WTC11 (cell line): ENCODE measurements at regions not wholly inside any gene's neighbourhood (a gene's known extent, or its start where the extent isn't known, plus 50 kb on each side); places are given as distances from the start of the nearest gene placed in this dataset.

ENCODE experiments used
- MXD4 ChIP-seq: fragments of 250-450 bp; sonication (Bioruptor Pico); IDR thresholded peaks from 2 replicates; pipeline ENCODE4 v1.8.0; 2021; ENCODE audit warnings: mild to moderate bottlenecking, moderate library complexity, borderline replicate concordance
- SMAD3 ChIP-seq: sonication (generic); formaldehyde crosslinking; IDR thresholded peaks from 2 replicates; pipeline ENCODE4 v1.8.0; 2022; ENCODE audit warnings: missing genetic modification reagents, mild to moderate bottlenecking, borderline replicate concordance
- TEAD1 ChIP-seq: sonication (generic); formaldehyde crosslinking; IDR thresholded peaks from 2 replicates; pipeline ENCODE4 v1.8.0; 2022; ENCODE audit warnings: mild to moderate bottlenecking, missing genetic modification reagents
- TEAD4 ChIP-seq: sonication (generic); formaldehyde crosslinking; IDR thresholded peaks from 2 replicates; pipeline ENCODE4 v1.8.0; 2022; ENCODE audit warnings: mild to moderate bottlenecking, missing genetic modification reagents
- TF ChIP-seq, protein P1 (sequence below): sonication (generic); formaldehyde crosslinking; IDR thresholded peaks from 2 replicates; pipeline ENCODE4 v1.8.1; 2023; ENCODE audit warnings: mild to moderate bottlenecking, missing genetic modification reagents
- TF ChIP-seq, protein P2 (sequence below): fragments of 200-600 bp; IDR thresholded peaks from 2 replicates; pipeline ENCODE4 v1.8.0; 2022; ENCODE audit warnings: antibody characterized with exemption
- TF ChIP-seq, protein P3 (sequence below): sonication (generic); formaldehyde crosslinking; IDR thresholded peaks from 2 replicates; pipeline ENCODE4 v1.8.1; 2022; ENCODE audit warnings: low read depth, mild to moderate bottlenecking, moderate library complexity, missing genetic modification reagents, borderline replicate concordance
- TF ChIP-seq, protein P4 (sequence below): sonication (generic); formaldehyde crosslinking; IDR thresholded peaks from 2 replicates; pipeline ENCODE4 v1.8.1; 2023; ENCODE audit warnings: mild to moderate bottlenecking, missing genetic modification reagents, moderate library complexity
- TF ChIP-seq, protein P5 (sequence below): sonication (generic); formaldehyde crosslinking; IDR thresholded peaks from 2 replicates; pipeline ENCODE4 v1.8.0; 2022; ENCODE audit warnings: mild to moderate bottlenecking, missing genetic modification reagents
- TF ChIP-seq, protein P6 (sequence below): sonication (generic); formaldehyde crosslinking; IDR thresholded peaks from 2 replicates; pipeline ENCODE4 v1.8.0; 2022; ENCODE audit warnings: mild to moderate bottlenecking, missing genetic modification reagents
- TF ChIP-seq, protein P7 (sequence below): sonication (generic); formaldehyde crosslinking; IDR thresholded peaks from 2 replicates; pipeline ENCODE4 v1.8.1; 2023; ENCODE audit warnings: mild to moderate bottlenecking, missing genetic modification reagents, borderline replicate concordance

DNA sequence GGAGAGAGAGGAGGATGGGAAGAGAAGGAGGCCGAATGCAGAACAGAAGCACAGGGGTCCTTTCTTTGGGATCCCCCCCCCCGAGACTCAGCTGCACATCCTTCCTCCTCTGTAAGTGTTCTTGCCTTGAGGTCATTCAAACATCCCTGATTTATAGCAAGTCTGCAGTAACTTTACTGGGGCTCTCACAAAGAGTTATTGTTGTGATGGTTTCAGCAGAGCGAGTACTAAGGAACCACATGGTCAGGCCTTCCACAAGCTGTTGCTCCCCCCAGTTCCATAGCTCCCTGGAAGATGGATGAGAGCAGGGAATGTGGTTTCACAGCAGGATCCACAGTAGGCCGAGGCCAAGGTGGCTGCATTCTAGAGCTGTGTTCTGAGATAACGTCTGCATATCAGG, 351.4 kb upstream of the CDH4 start:
- TF ChIP-seq, protein P1, sequence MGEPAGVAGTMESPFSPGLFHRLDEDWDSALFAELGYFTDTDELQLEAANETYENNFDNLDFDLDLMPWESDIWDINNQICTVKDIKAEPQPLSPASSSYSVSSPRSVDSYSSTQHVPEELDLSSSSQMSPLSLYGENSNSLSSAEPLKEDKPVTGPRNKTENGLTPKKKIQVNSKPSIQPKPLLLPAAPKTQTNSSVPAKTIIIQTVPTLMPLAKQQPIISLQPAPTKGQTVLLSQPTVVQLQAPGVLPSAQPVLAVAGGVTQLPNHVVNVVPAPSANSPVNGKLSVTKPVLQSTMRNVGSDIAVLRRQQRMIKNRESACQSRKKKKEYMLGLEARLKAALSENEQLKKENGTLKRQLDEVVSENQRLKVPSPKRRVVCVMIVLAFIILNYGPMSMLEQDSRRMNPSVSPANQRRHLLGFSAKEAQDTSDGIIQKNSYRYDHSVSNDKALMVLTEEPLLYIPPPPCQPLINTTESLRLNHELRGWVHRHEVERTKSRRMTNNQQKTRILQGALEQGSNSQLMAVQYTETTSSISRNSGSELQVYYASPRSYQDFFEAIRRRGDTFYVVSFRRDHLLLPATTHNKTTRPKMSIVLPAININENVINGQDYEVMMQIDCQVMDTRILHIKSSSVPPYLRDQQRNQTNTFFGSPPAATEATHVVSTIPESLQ (CRISPR knock-in tag), result no peak
- no peak for TF ChIP-seq MXD4 (CRISPR knock-in tag)
- TF ChIP-seq, protein P2, sequence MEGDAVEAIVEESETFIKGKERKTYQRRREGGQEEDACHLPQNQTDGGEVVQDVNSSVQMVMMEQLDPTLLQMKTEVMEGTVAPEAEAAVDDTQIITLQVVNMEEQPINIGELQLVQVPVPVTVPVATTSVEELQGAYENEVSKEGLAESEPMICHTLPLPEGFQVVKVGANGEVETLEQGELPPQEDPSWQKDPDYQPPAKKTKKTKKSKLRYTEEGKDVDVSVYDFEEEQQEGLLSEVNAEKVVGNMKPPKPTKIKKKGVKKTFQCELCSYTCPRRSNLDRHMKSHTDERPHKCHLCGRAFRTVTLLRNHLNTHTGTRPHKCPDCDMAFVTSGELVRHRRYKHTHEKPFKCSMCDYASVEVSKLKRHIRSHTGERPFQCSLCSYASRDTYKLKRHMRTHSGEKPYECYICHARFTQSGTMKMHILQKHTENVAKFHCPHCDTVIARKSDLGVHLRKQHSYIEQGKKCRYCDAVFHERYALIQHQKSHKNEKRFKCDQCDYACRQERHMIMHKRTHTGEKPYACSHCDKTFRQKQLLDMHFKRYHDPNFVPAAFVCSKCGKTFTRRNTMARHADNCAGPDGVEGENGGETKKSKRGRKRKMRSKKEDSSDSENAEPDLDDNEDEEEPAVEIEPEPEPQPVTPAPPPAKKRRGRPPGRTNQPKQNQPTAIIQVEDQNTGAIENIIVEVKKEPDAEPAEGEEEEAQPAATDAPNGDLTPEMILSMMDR, result no peak
- TF ChIP-seq, protein P3, sequence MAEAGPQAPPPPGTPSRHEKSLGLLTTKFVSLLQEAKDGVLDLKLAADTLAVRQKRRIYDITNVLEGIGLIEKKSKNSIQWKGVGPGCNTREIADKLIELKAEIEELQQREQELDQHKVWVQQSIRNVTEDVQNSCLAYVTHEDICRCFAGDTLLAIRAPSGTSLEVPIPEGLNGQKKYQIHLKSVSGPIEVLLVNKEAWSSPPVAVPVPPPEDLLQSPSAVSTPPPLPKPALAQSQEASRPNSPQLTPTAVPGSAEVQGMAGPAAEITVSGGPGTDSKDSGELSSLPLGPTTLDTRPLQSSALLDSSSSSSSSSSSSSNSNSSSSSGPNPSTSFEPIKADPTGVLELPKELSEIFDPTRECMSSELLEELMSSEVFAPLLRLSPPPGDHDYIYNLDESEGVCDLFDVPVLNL (CRISPR knock-in tag), result no peak
- TF ChIP-seq, protein P4, sequence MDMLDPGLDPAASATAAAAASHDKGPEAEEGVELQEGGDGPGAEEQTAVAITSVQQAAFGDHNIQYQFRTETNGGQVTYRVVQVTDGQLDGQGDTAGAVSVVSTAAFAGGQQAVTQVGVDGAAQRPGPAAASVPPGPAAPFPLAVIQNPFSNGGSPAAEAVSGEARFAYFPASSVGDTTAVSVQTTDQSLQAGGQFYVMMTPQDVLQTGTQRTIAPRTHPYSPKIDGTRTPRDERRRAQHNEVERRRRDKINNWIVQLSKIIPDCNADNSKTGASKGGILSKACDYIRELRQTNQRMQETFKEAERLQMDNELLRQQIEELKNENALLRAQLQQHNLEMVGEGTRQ, result no peak
- no peak for TF ChIP-seq SMAD3 (CRISPR knock-in tag)
- TF ChIP-seq TEAD1 (CRISPR knock-in tag), result no peak
- TF ChIP-seq, protein P5, sequence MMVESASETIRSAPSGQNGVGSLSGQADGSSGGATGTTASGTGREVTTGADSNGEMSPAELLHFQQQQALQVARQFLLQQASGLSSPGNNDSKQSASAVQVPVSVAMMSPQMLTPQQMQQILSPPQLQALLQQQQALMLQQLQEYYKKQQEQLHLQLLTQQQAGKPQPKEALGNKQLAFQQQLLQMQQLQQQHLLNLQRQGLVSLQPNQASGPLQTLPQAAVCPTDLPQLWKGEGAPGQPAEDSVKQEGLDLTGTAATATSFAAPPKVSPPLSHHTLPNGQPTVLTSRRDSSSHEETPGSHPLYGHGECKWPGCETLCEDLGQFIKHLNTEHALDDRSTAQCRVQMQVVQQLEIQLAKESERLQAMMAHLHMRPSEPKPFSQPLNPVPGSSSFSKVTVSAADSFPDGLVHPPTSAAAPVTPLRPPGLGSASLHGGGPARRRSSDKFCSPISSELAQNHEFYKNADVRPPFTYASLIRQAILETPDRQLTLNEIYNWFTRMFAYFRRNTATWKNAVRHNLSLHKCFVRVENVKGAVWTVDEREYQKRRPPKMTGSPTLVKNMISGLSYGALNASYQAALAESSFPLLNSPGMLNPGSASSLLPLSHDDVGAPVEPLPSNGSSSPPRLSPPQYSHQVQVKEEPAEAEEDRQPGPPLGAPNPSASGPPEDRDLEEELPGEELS (CRISPR knock-in tag), result no peak
- TF ChIP-seq, protein P6, sequence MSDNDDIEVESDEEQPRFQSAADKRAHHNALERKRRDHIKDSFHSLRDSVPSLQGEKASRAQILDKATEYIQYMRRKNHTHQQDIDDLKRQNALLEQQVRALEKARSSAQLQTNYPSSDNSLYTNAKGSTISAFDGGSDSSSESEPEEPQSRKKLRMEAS, result no peak
- no peak for TF ChIP-seq TEAD4 (CRISPR knock-in tag)
- TF ChIP-seq, protein P7, sequence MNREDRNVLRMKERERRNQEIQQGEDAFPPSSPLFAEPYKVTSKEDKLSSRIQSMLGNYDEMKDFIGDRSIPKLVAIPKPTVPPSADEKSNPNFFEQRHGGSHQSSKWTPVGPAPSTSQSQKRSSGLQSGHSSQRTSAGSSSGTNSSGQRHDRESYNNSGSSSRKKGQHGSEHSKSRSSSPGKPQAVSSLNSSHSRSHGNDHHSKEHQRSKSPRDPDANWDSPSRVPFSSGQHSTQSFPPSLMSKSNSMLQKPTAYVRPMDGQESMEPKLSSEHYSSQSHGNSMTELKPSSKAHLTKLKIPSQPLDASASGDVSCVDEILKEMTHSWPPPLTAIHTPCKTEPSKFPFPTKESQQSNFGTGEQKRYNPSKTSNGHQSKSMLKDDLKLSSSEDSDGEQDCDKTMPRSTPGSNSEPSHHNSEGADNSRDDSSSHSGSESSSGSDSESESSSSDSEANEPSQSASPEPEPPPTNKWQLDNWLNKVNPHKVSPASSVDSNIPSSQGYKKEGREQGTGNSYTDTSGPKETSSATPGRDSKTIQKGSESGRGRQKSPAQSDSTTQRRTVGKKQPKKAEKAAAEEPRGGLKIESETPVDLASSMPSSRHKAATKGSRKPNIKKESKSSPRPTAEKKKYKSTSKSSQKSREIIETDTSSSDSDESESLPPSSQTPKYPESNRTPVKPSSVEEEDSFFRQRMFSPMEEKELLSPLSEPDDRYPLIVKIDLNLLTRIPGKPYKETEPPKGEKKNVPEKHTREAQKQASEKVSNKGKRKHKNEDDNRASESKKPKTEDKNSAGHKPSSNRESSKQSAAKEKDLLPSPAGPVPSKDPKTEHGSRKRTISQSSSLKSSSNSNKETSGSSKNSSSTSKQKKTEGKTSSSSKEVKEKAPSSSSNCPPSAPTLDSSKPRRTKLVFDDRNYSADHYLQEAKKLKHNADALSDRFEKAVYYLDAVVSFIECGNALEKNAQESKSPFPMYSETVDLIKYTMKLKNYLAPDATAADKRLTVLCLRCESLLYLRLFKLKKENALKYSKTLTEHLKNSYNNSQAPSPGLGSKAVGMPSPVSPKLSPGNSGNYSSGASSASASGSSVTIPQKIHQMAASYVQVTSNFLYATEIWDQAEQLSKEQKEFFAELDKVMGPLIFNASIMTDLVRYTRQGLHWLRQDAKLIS (CRISPR knock-in tag), result no peak
